Heart right ventricle (tissue), 16 donors: ENCODE measurements at regions not wholly inside any gene's neighbourhood (a gene's known extent, or its start where the extent isn't known, plus 50 kb on each side); places are given as distances from the start of the nearest gene placed in this dataset.

Source experiments
- ATAC-seq, 8 donors: fragments of 200-7000 bp; cut with Tn5 transposase; one replicate each; pipeline ENCODE4 v1.9.1; 2020; ENCODE audit warnings: mild to moderate bottlenecking in 8 of 8, moderate library complexity in 8 of 8, moderate number of reproducible peaks in 1 of 8
- DNase-seq, 2 donors: peaks; one replicate each; pipeline ENCODE4 v3.0.0-alpha.2; 2020
- H3K27ac ChIP-seq, 10 donors: fragments of 200-600 bp; sonication (generic) in 2 of 10; one replicate each; pipeline versions ENCODE4 v1.5.0 to v1.8.0; 2020 to 2022; ENCODE audit warnings: mild to moderate bottlenecking in 3 of 10
- H3K27me3 ChIP-seq, 7 donors: fragments of 200-600 bp; one replicate each; pipeline ENCODE4 v1.8.0; 2021 to 2022; ENCODE audit warnings: mild to moderate bottlenecking in 2 of 7
- H3K36me3 ChIP-seq, 9 donors: fragments of 200-600 bp; sonication (generic) in 1 of 9; one replicate each; pipeline versions ENCODE4 v1.5.0 to v1.8.0; 2020 to 2022; ENCODE audit warnings: mild to moderate bottlenecking in 2 of 9
- H3K4me1 ChIP-seq, 9 donors: fragments of 200-600 bp; sonication (generic) in 1 of 9; one replicate each; pipeline versions ENCODE4 v1.5.0 to v1.8.0; 2020 to 2022; ENCODE audit warnings: mild to moderate bottlenecking in 4 of 9
- H3K4me3 ChIP-seq, 10 donors: fragments of 200-600 bp; sonication (generic) in 2 of 10; one replicate each; pipeline versions ENCODE4 v1.5.0 to v1.8.0; 2020 to 2022; ENCODE audit warnings: mild to moderate bottlenecking in 7 of 10, moderate library complexity in 2 of 10
- H3K9me3 ChIP-seq, 11 donors: fragments of 200-600 bp in 10 of 11; sonication (generic) in 2 of 11; one replicate each; pipeline versions ENCODE4 v1.5.0 to v1.8.0; 2013 to 2022; ENCODE audit warnings: mild to moderate bottlenecking in 2 of 11, control low read depth in 1 of 11, moderate library complexity in 1 of 11
- WGBS, 2 donors: extraction: QIAGEN DNeasy Blood & Tissue Kit; methylation state at CpG; one replicate each; pipeline ENCODE4 v1.1.7; 2013; ENCODE audit warnings: inconsistent platforms in 1 of 2; 5-methylcytosine and 5-hydroxymethylcytosine counted together
- intact Hi-C, 10 donors: fragments of 100-400 bp; cut with DNase I; formaldehyde crosslinking; loops; one replicate each; pipeline versions ENCODE4 v1.11.1 to v1.14.2; 2022
- TF ChIP-seq, protein P1 (sequence below), 9 donors: fragments of 200-600 bp; sonication (generic) in 2 of 9; IDR thresholded peaks; one replicate each; pipeline versions ENCODE4 v1.5.0 to v1.8.0; 2021 to 2022; ENCODE audit warnings: antibody characterized with exemption in 9 of 9, mild to moderate bottlenecking in 5 of 9, moderate library complexity in 1 of 9
- donor health status: Arrhythmogenic right ventricular cardiomyopathy.
- donor health status: ischemic (EF 13 %, LVEDD 7.1; RV severe dilation, severe dysfunction).
- donor health status: healthy with polysubstance abuse.
- donor health status: DM: no; HTN: yes; CAD: no.
- donor health status: DM: no; HTN: no; CAD: no.
- donor health status: ischemic (EF 25% LVEDD 6.9; RV normal size, moderate dysfunction).
- donor health status: ischemic (EF 25% LVEDD 5.7; RV mildly dilated, moderate dysfunction).
- donor health status: healthy.
- donor health status: DM: yes; HTN: yes; CAD: no.
- donor health status: Ischemic cardiomyopathy.
- donor health status: ischemic (EF 35%, LVEDD 5.7; RV mildly dilated, moderate dysfunction).
- donor health status: nonischemic (EF 11% LVEDD 7.7; RV severe dilation, severe dysfunction).
- donor health status: DM: yes; HTN: yes; CAD: no.
- donor health status: PGD.
- donor health status: ischemic (EF 29% LVEDD 5.4; RV normal size, mild dysfunction).
- donor health status: nonischemic (EF 23%, LVEDD 6.1; RV moderate dilation, normal function).

DNA sequence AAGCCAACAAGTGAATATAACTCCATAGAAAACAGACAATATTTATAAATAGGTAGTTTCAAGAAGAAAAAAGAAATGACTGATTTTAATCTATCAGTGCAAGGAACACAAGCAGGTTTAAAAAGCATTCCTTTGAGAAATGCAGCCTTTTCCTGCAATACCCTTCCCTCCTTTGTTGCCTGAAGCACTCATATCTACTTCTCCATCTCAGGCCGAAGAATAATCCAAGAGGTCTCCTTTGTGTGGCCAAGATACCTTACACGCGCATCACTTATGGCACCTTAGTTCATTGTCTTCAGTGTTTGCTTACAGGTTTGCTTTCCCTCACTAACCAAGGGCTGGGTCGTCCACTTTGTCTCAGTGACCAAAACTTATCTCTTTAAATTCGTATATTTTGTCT, 93.0 kb downstream of the MAIP1 start:
- WGBS, 2 donors = 86% methylated on average over 5 of the region's 5 CpGs

GRCh38 chr2:200049086-200049485, 93.7 kb downstream of the MAIP1 start:
- Histone ChIP-seq H3K4me3 (no peak overlapping the region), H3K4me1 (no peaks in the 10 kb centered on the region), H3K27me3 (no peaks in the 10 kb centered on the region), H3K36me3 (no peaks in the 10 kb centered on the region), H3K9me3 (peaks cover 0 to 16% (median 4%) of the 10 kb centered on the region in 11 donors), H3K27ac (no peak overlapping the region)
- no peak for ATAC-seq
- TF ChIP-seq, protein P1, sequence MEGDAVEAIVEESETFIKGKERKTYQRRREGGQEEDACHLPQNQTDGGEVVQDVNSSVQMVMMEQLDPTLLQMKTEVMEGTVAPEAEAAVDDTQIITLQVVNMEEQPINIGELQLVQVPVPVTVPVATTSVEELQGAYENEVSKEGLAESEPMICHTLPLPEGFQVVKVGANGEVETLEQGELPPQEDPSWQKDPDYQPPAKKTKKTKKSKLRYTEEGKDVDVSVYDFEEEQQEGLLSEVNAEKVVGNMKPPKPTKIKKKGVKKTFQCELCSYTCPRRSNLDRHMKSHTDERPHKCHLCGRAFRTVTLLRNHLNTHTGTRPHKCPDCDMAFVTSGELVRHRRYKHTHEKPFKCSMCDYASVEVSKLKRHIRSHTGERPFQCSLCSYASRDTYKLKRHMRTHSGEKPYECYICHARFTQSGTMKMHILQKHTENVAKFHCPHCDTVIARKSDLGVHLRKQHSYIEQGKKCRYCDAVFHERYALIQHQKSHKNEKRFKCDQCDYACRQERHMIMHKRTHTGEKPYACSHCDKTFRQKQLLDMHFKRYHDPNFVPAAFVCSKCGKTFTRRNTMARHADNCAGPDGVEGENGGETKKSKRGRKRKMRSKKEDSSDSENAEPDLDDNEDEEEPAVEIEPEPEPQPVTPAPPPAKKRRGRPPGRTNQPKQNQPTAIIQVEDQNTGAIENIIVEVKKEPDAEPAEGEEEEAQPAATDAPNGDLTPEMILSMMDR (IDR thresholded peaks at IDR 0.05) = no peak
- WGBS, 2 donors = 81 to 84% methylated on average over 3 of the region's 3 CpGs
- intact Hi-C loops = no loop called here
- DNase-seq = no peak

More for the DNA sequence above, 93.0 kb downstream of the MAIP1 start:
- no peak for ATAC-seq
- no peak for DNase-seq
- Histone ChIP-seq H3K27me3 (no peaks in the 10 kb centered on the region), H3K27ac (no peak overlapping the region), H3K4me3 (no peak overlapping the region), H3K36me3 (no peaks in the 10 kb centered on the region), H3K4me1 (no peaks in the 10 kb centered on the region), H3K9me3 (peaks cover 0 to 16% (median 4%) of the 10 kb centered on the region in 11 donors)
- intact Hi-C loops = no loop called here
- TF ChIP-seq, protein P1 (IDR thresholded peaks at IDR 0.05) = no peak

DNA sequence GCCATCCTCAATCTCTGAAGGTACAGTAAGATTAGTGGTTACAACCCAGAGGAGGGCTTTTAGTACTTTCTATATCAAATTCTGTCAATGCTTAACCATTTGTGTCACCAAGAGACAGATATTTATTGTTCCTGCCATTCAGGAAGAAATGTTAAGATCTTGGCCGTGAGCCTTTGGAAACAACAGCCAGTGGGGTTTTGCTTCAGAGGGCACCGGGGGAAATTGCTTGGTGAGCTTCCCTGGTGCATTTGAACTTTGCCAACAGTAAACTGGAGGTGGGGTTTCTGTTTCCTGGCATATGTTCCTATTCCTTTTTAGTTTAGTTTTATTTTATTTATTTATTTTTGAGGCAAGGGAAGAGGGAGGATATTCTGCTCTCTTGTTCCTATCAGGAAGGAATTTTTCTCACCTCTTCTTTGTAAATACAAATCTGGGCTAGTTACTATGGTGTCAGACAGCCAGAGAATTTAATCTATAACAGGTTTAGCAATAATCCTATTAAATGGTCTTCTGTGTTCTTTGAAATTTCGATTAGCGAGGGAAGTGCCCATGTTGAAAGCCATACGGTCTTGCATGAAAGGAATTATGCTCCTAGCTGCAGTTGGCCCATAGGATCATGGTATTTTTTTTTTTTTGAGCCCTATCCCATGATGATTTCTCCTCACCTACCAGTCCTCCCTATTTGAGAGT, 95.7 kb downstream of the MAIP1 start:
- no peak overlapping the region for H3K27ac ChIP-seq
- no peak overlapping the region for H3K4me3 ChIP-seq
- 60 to 61% methylated on average over 5 of the region's 5 CpGs for WGBS, 2 donors
- intact Hi-C loops = no loop called here
- H3K27me3 ChIP-seq = no peaks in the 10 kb centered on the region
- DNase-seq (no peak), ATAC-seq (no peak)
- TF ChIP-seq, protein P1 (IDR thresholded peaks at IDR 0.05) = no peak
- no peaks in the 10 kb centered on the region for H3K36me3 ChIP-seq
- no peaks in the 10 kb centered on the region for H3K4me1 ChIP-seq
- H3K9me3 ChIP-seq = peaks cover 0 to 3% (median 0%) of the 10 kb centered on the region in 11 donors

- Histone ChIP-seq H3K27me3 (no peaks in the 10 kb centered on the region), H3K36me3 (no peaks in the 10 kb centered on the region), H3K27ac (no peak overlapping the region), H3K4me1 (no peaks in the 10 kb centered on the region), H3K4me3 (no peak overlapping the region), H3K9me3 (peaks cover 0 to under 1% (median 0%) of the 10 kb centered on the region in 11 donors)
- TF ChIP-seq, protein P1 (IDR thresholded peaks at IDR 0.05) = no peak
- DNase-seq (no peak), ATAC-seq (no peak)
- 70 to 73% methylated on average over 2 of the region's 2 CpGs for WGBS, 2 donors
- intact Hi-C loops = no loop called here
Measured at GRCh38 chr2:200051611-200051945, 96.2 kb downstream of the MAIP1 start.
